Spleen (tissue), 7 donors: ENCODE measurements at regions not wholly inside any gene's neighbourhood (a gene's known extent, or its start where the extent isn't known, plus 50 kb on each side); places are given as distances from the start of the nearest gene placed in this dataset.

Experiments
- CTCF ChIP-seq, 11 experiments: fragments of 200-600 bp in 7 of 11; fragments of 450-650 bp in 4 of 11; sonication (generic) in 4 of 11; IDR thresholded peaks in 8 of 11; conservative IDR thresholded peaks in 3 of 11; 1 replicate in 7 of 11; 2 replicates in 4 of 11; pipeline versions ENCODE4 v1.4.0 to v1.8.0; 2016 to 2021; ENCODE audit warnings: antibody characterized with exemption in 11 of 11, inconsistent platforms in 4 of 11, mild to moderate bottlenecking in 1 of 11
- POLR2A ChIP-seq, 3 donors: fragments of 450-650 bp; IDR thresholded peaks; one replicate each; pipeline ENCODE4 v1.5.1; 2017; ENCODE audit warnings: antibody characterized with exemption in 3 of 3, mild to moderate bottlenecking in 1 of 3
- POLR2AphosphoS5 ChIP-seq, 3 donors: sonication (generic); formaldehyde crosslinking; IDR thresholded peaks; one replicate each; pipeline ENCODE4 v1.5.1; 2017; ENCODE audit warnings: antibody characterized with exemption in 3 of 3
- donor health status: DM: no; HTN: no; CAD: no; lungs with moderate emphysema.
- donor health status: DM: no; HTN: no; CAD: no.
- donor health status: DM: no; HTN: no; CAD: no.

- TF ChIP-seq CTCF (IDR thresholded peaks at IDR 0.05 in 8 of 11, conservative IDR thresholded peaks at IDR 0.05 in 3 of 11) (no peak), POLR2A (IDR thresholded peaks at IDR 0.05) (no peak), POLR2AphosphoS5 (IDR thresholded peaks at IDR 0.05) (no peak)
Measured at GRCh38 chr10:8269976-8270375, 215.5 kb downstream of the GATA3 start.
